ENCODE measurements at regions not wholly inside any gene's neighbourhood (a gene's known extent, or its start where the extent isn't known, plus 50 kb on each side); places are given as distances from the start of the nearest gene placed in this dataset.
"Not testable (repeated sequence)": the region's sequence is repeated elsewhere in the genome, so short reads cannot be mapped to it uniquely, and the experiment has no call there.

- H3K79me2 ChIP-seq (ENCODE audit: insufficient read depth, low read length), result no peaks in the 10 kb centered on the region
- DNase-seq, result no peak
- no peak for TF ChIP-seq CTCF (IDR thresholded peaks at IDR 0.05)
- no peak overlapping the region for H3K4me3 Mint-ChIP-seq
- H3K27me3 Mint-ChIP-seq (ENCODE audit: low read depth in 3 of 3), result no peaks in the 10 kb centered on the region
- H3K27ac ChIP-seq (ENCODE audit: low read depth in 1 of 2, low read length in 2 of 2), result no peak overlapping the region
- H3K36me3 Mint-ChIP-seq, result no peaks in the 10 kb centered on the region
- H3K9me3 ChIP-seq (replicated peaks in 1 of 2; ENCODE audit: control insufficient read depth in 1 of 2, insufficient read depth in 1 of 2, low read length in 2 of 2), result no peaks in the 10 kb centered on the region
- H3K4me2 ChIP-seq (replicated peaks; ENCODE audit: extremely low read depth, low read length, poor library complexity, severe bottlenecking), result no peak overlapping the region
- H3K27ac Mint-ChIP-seq, result peak overlapping the region in 1 of 7 donors; percentile 79
- no peaks in the 10 kb centered on the region for H3K36me3 ChIP-seq (replicated peaks in 1 of 2; ENCODE audit: control insufficient read depth in 1 of 2, insufficient read depth in 2 of 2, low read length in 2 of 2)
- H4K20me1 ChIP-seq (ENCODE audit: insufficient read depth, low read length), result no peaks in the 10 kb centered on the region
- H3K4me3 ChIP-seq (replicated peaks in 1 of 3; ENCODE audit: low read depth in 2 of 3, low read length in 3 of 3), result no peak overlapping the region
- 95% methylated on average over 3 of the region's 3 CpGs for WGBS (ENCODE audit: insufficient coverage)
- peaks cover 13 to 18% of the 10 kb centered on the region in 2 donors for H3K4me1 ChIP-seq (ENCODE audit: control insufficient read depth in 1 of 2, insufficient read depth in 2 of 2, low read length in 2 of 2)
- peaks cover 22% of the 10 kb centered on the region for H3K4me1 Mint-ChIP-seq
- no peaks in the 10 kb centered on the region for H3K27me3 ChIP-seq (ENCODE audit: control insufficient read depth in 2 of 2, insufficient read depth in 2 of 2, low read length in 2 of 2)
- H3K9ac ChIP-seq (ENCODE audit: insufficient read depth, low read length, poor library complexity, severe bottlenecking), result no peak overlapping the region
- H3K9me3 Mint-ChIP-seq, result peaks cover 0 to 8% (median 3%) of the 10 kb centered on the region in 7 donors
- intact Hi-C loops (cut with micrococcal nuclease), result no loop called here
- no peak overlapping the region for H2AFZ ChIP-seq (ENCODE audit: insufficient read depth, low read depth, low read length, poor library complexity, severe bottlenecking)
Measured at GRCh38 chr2:8144785-8145184, 537.1 kb upstream of the ID2 start.

GRCh38 chr2:8145375-8145774, 536.5 kb upstream of the ID2 start:
- H3K36me3 Mint-ChIP-seq; H3K9me3 ChIP-seq (replicated peaks in 1 of 2; ENCODE audit: control insufficient read depth in 1 of 2, insufficient read depth in 1 of 2, low read length in 2 of 2); H3K79me2 ChIP-seq (ENCODE audit: insufficient read depth, low read length); H3K27me3 ChIP-seq (ENCODE audit: control insufficient read depth in 2 of 2, insufficient read depth in 2 of 2, low read length in 2 of 2); H3K9ac ChIP-seq (ENCODE audit: insufficient read depth, low read length, poor library complexity, severe bottlenecking); H3K4me3 ChIP-seq (replicated peaks in 1 of 3; ENCODE audit: low read depth in 2 of 3, low read length in 3 of 3); H3K4me2 ChIP-seq (replicated peaks; ENCODE audit: extremely low read depth, low read length, poor library complexity, severe bottlenecking); intact Hi-C loops (cut with micrococcal nuclease); H3K27ac ChIP-seq (ENCODE audit: low read depth in 1 of 2, low read length in 2 of 2); H4K20me1 ChIP-seq (ENCODE audit: insufficient read depth, low read length); H3K36me3 ChIP-seq (replicated peaks in 1 of 2; ENCODE audit: control insufficient read depth in 1 of 2, insufficient read depth in 2 of 2, low read length in 2 of 2); H2AFZ ChIP-seq (ENCODE audit: insufficient read depth, low read depth, low read length, poor library complexity, severe bottlenecking); H3K27me3 Mint-ChIP-seq (ENCODE audit: low read depth in 3 of 3); H3K4me3 Mint-ChIP-seq; H3K9me3 Mint-ChIP-seq: not testable (repeated sequence)
- WGBS (ENCODE audit: insufficient coverage), result no CpG with 5 or more reads among the region's 2 CpGs
- peaks cover 17% of the 10 kb centered on the region for H3K4me1 Mint-ChIP-seq
- peak overlapping the region in 2 of 7 donors; percentile 10 to 18 for H3K27ac Mint-ChIP-seq
- peak; percentile 52 to 92 (median 70) for DNase-seq
- peaks cover 9 to 13% of the 10 kb centered on the region in 2 donors for H3K4me1 ChIP-seq (ENCODE audit: control insufficient read depth in 1 of 2, insufficient read depth in 2 of 2, low read length in 2 of 2)

Measured in CD14-positive monocyte (primary cell).